ENCODE measurements at regions not wholly inside any gene's neighbourhood (a gene's known extent, or its start where the extent isn't known, plus 50 kb on each side); places are given as distances from the start of the nearest gene placed in this dataset.

GRCh38 chr5:92923885-92924284 is 657.1 kb downstream of the NR2F1-AS1 start:
- no peak for TF ChIP-seq CTCF (IDR thresholded peaks at IDR 0.05; ENCODE audit: extremely low read depth, missing control alignments)

GRCh38 chr5:92922231-92922967 is 658.6 kb downstream of the NR2F1-AS1 start:
- no peak for TF ChIP-seq CTCF (IDR thresholded peaks at IDR 0.05; ENCODE audit: extremely low read depth, missing control alignments)
- DNase-seq (ENCODE audit: low spot score) = no peak

More at GRCh38 chr5:92923885-92924284, 657.1 kb downstream of the NR2F1-AS1 start:
- no peak for DNase-seq (ENCODE audit: low spot score)

GRCh38 chr5:92917044-92917443 is 664.0 kb downstream of the NR2F1-AS1 start:
- TF ChIP-seq CTCF (IDR thresholded peaks at IDR 0.05; ENCODE audit: extremely low read depth, missing control alignments) = no peak
- no peak for DNase-seq (ENCODE audit: low spot score)

GRCh38 chr5:92916036-92916435 is 665.0 kb downstream of the NR2F1-AS1 start:
- no peak for TF ChIP-seq CTCF (IDR thresholded peaks at IDR 0.05; ENCODE audit: extremely low read depth, missing control alignments)
- DNase-seq (ENCODE audit: low spot score) = no peak

- TF ChIP-seq CTCF (IDR thresholded peaks at IDR 0.05; ENCODE audit: extremely low read depth, missing control alignments) = no peak
- no peak for DNase-seq (ENCODE audit: low spot score)
These were observed 668.7 kb downstream of the NR2F1-AS1 start for GRCh38 chr5:92912283-92912682.

- no peak for DNase-seq (ENCODE audit: low spot score)
- TF ChIP-seq CTCF (IDR thresholded peaks at IDR 0.05; ENCODE audit: extremely low read depth, missing control alignments) = no peak
These were observed 669.2 kb downstream of the NR2F1-AS1 start for GRCh38 chr5:92911851-92912250.

GRCh38 chr5:92911293-92911692 is 669.7 kb downstream of the NR2F1-AS1 start:
- no peak for DNase-seq (ENCODE audit: low spot score)
- TF ChIP-seq CTCF (IDR thresholded peaks at IDR 0.05; ENCODE audit: extremely low read depth, missing control alignments) = no peak

All from GM20000 (cell line).